Amygdala (tissue), 56 donors: ENCODE measurements at regions not wholly inside any gene's neighbourhood (a gene's known extent, or its start where the extent isn't known, plus 50 kb on each side); places are given as distances from the start of the nearest gene placed in this dataset.
"Not testable (repeated sequence)": the region's sequence is repeated elsewhere in the genome, so short reads cannot be mapped to it uniquely, and the experiment has no call there.

ENCODE experiments used
- DNase-seq, 56 donors: peaks; one replicate each; lab custom pipeline; 2025; lab: John Stamatoyannopoulos, UW

DNA sequence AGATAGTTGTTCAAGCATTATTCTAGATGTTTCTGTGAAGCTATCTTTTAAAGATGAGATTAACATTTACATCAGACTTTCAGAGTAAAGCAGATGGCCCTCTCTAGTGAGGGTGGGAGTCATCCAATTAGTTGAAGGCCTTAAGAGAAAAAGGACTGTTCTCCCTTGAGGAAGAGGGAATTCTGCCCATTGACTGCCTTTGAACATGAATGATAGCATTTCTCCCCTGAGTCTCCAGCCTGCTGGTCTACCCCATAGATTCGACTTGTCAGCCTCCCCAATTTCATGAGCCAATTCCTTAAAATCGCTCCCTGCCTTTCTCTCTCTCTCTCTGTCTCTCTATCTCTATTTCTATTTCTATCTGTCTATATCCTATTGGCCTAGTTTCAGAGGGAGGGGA lies 115.5 kb downstream of the EBLN2 start:
- no peak for DNase-seq

DNA sequence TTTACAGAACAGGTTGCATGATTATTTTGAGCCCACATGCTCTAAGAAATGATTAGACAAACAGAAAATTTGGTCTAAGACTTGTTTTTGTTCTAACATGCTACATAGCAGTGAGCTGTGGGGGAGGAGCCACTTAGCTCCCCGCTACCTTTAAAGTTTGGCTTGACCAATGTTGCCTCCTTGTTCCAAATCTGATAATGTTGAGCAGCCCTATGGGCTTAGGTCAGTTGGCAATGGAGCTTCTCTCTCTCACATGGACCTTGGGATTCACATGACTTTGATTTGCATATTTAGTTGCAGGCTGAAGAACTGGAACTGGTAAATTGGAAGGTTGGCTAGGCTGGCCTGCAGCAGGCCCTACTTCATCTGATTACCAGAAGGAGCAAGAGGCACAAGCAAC lies 116.4 kb downstream of the EBLN2 start:
- no peak for DNase-seq

DNA sequence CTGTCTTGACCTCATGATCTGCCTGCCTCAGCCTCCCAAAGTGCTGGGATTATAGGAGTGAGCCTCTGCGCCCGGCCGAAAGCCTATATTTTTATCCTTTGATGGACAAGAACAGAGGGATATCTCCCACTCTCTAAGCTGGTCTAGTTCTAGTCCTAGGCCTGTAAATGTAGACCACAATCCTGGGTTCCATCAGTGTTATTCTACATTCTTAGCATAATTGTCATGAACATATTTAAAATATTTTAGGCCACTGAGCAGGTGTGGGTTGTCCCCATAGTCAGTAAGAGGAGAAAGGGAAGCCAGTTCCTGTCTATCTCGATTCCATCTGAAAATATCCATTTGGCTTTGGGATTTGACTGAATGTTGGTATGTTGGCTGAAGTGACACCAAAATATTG lies 118.1 kb downstream of the EBLN2 start:
- no peak for DNase-seq

DNA sequence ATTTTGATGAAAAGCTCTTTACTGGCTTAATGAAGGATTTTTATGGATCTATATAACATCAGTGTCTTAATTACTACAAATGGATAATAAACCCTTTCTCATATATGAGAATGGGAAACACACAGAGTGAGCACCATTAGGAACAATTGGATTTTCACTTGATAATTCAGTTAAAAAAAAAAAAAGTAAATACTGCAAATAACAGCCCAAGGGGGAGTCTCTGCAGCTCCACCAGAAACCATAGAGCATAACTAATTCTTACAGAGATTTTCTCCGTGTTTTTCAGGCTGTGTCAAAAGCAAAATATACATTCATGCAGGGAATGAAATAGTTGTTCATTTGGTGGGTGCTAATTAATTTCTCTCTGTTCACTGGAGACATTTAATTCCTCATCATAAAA lies 125.3 kb downstream of the EBLN2 start:
- no peak for DNase-seq

DNA sequence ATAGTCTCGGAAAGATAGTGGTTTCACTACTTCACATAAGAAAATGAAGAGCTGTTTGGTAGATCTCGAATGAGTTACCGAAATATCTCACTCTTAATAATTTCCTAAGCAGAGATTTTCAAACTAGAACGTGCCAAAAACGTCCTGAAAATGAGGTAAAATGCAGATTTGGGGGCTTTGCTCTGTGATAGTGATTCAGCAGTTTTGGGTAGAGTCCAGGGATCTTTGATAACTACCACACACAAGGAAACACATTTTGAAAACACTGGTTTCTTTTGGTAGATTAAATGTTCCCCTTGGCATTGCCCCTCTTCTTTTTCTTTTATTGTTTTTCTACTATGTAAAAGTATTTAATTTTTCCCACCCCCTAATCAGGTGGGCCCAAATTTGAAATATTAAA lies 125.9 kb downstream of the EBLN2 start:
- DNase-seq = no peak

DNA sequence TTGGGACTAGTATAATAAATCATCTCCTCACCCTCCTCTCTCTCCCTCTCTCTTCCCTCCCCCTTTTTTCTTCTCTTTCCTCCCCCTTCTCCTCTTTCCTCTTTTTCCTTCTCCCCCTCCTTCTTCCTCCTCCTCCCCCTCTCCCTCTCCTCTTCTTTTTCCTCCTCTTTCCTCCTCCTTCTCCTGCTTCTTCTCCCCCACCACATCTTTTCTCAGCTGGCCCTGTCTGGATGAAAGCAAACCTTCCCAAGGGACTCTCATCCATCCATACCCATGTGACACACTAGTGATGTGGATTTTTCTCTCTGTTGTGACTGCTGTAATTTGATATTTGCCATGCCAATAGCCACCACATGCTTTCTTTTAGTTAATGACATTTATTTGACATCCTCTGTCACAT lies 127.2 kb downstream of the EBLN2 start:
- DNase-seq = no peak

DNA sequence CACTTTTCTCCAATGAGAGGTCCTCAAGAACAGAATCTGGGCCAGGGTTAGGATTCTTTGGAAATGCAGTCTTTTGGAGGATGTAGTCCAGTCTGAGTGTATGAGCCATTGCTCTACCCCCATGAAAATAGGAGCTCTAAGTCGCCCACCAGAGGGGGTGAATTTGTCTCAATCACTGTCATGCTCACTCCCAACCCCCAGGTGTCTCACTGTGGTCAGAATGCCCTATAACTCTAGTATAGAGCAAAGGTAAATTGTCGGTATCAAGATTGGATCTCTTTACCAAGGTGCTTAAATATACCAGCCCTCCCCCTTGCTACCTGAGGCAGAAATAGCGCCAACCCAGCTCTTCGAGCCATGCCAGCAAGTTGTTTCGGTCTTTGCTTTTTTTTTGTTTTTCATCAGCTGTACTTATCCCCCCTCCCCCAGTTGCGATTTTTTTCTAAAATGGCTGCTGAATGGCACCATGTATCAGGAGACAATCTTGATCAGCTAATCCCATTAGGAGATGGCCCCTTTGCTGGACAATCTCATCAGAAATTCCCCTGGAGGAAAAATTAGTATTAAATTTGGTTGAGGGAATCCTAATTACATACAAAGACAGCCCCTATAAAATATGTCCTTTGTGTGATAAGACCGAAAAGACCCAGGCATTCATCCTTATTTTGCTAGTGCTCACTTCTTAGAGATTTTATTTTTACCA lies 130.7 kb downstream of the EBLN2 start:
- no peak for DNase-seq

DNA sequence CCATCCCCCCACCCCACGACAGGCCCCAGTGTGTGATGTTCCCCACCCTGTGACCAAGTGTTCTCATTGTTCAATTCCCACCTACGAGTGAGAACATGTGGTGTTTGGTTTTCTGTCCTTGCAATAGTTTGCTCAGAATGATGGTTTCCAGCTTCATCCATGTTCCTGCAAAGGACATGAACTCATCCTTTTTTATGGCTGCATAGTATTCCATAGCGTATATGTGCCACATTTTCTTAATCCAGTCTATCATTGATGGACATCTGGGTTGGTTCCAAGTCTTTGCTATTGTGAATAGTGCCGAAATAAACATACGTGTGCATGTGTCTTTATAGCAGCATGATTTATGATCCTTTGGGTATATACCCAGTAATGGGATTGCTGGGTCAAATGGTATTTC lies 132.5 kb downstream of the EBLN2 start:
- not testable (repeated sequence) for DNase-seq

DNA sequence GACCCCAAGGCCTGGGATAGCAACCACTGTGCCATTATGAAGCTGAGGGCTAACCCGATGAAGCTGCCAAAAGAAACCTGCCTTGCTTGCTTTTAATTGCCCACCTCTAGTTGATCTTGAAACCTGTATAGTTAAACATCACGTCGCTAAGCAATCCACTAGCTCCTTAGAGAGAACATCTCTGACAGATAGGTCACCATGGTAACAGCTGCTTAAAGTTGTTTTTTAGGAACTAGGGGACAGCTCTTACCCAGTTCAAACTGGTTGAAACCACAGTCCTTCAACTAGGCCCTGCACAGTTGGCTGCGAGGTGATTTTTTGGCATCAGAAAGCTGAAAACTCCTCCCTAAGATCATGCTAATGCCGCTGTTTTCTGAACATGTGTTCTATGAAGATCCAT lies 135.7 kb downstream of the EBLN2 start:
- DNase-seq = peak in 1 of 56 donors; percentile 1

DNA sequence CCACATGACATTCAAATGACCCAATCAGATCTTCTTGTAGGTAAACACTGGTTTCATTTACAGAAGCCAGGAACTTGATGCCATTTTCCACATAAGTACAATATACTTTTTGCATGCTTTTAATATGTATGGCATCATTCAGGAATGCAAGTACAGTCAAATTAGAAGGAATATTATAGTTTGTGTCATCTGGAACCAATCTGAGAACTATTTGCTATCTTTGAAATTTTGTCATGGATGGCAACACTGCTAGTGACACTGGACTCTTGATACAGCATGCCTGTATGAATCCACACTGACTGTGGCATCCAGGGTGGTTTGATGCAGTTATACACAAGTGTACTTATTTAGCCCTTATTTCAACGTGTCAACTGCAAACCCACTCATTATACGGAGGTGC lies 141.6 kb downstream of the EBLN2 start:
- DNase-seq = no peak

DNA sequence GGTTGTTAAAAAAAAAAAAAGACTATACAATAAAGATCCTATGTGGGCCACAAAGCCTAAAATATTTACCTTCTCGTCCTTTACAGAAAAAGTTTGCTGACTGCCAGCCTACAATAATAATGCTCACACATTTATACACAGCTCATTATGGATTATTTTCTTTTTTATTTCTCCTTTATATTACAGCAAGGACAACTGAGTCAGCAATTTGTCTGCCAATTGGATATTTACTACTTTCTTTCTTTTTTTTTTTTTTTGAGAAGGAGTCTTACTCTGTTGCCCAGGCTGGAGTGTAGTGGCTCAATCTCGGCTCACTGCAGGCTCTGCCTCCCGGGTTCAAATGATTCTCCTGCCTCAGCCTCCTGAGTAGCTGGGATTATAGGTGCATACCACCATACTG lies 142.2 kb downstream of the EBLN2 start:
- no peak for DNase-seq

DNA sequence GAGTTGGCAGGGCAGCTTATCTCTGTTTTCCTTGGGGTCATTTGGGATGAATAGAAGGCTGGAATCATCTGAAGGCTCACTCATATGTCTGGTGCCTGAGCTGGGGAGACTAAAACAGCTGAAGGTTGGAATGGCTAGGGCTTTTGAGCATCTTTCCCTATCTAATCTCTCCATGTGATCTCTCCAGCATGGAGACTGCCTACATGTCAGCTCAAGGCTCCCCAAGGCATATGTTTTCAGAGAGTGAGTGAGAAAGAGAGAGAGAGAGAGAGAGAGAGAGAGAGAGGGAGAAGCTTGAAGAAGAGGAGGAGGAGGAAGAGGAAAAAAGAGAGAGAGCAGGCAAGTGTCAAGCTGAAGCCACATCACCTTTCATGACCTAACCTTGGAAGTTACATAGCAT lies 143.4 kb downstream of the EBLN2 start:
- no peak for DNase-seq

DNA sequence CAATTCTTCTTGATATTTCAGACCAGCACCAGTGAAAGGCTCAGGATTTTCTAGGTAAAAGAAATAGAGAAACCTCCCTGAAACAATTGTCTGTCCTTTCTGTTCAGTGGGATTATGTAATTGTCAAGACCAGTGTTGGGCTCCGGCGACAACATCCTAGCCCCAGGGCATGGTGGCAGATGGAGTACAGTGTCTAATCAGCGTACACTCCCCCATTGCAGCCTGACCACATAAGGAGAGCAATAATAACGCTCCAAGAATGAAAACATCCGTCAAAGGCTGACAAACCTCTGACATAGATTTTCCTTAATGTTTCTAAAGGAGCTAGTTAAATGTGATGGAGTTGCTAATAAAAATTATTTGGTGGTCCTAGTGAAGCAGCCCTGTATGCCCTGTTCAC lies 144.6 kb downstream of the EBLN2 start:
- no peak for DNase-seq

DNA sequence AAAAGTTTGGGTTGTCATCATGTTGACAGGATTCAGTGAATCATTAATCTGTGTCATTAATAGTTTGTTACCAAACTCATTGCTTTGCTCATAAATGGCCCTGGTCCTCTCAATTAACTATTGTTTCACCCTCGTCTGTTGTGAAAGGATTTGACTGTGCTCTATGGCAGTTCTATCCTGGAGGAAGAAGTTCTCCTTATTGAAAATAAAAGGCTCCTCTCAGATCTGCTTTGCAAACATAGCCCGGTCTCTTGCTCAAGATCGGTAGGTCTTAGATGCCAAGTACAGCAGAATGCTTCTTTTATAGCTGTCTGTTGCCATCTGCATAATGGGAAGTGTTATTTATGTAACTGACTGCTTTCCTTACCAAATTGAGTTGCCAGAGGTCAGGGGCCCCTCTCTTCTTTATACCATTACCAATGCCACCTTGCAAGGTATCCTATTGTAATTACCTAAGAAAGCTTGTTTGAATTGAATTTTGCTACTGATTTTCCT lies 146.5 kb downstream of the EBLN2 start:
- DNase-seq = no peak

DNA sequence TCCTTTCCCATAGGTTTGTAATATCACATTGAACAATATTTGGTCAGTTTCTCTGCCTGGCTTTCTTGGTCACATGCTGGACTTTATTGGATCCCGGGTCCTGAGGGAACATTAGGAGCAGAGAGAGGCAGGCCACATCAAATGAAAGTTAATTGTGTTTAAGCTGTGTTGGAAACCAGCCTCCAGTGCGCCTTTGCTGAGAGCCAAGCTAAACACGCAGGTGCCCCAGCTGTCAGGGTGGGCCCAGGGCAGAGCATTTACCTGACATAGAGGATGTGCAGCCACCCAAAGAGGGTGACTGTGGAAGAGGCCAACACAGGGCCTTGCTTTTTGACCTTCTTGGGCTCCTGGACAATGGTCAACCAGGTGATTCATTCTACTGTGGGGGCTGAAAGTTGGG lies 149.3 kb downstream of the EBLN2 start:
- no peak for DNase-seq

DNA sequence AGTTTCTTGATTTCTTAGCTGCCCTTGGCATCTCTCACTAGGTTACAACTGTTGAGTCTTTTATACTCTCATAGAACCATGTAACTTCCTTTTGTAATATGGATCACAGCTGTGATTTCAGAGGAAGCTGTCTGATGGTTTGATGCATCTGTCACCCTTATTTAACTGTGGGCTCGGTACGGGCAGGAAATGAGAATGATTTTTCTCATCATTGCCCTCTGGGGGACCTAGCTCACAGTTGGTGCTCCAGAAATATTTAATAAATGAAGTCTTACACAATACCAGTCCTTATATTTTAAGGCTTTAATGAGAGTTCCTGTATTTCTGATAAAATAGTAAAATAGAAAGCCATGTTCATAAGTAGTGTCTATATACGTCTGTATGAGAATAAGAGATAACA lies 151.2 kb downstream of the EBLN2 start:
- no peak for DNase-seq

DNA sequence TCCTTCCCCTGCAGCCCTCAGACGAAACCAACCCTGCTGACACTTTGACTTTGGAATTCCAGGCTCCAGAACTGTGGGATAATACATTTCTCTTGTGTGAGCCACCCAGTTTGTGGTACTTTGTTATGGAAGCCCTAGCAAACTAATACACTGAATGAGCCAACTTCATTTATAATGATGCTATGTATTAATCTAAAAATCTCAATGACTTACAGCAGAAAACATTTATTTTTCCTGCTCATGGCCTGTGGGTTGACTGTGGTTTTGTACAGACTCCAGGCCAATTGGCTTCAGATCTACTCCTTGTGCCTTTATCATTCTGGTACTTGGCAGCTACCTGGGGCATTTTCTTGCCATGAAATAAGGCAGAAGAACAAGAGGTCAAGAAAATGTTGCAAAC lies 152.4 kb downstream of the EBLN2 start:
- no peak for DNase-seq

DNA sequence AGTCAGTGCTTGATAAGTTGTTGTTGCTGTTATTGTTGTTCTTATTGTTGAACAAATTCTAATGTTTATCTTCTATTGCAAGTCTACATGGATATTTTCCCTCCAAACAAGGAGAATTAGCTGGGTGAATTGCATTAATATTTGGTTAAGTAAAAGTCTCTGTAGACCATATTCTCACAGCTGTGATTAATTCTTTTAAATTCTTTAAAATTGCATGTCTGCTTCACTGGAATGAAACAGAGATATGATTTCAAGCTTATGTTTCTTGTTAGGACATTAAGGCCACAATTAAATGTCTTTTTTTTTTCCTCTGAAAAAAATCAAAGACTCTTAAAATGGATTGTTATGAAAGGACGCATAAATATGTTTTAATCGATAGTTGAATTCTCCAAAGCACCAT lies 153.4 kb downstream of the EBLN2 start:
- DNase-seq = no peak

DNA sequence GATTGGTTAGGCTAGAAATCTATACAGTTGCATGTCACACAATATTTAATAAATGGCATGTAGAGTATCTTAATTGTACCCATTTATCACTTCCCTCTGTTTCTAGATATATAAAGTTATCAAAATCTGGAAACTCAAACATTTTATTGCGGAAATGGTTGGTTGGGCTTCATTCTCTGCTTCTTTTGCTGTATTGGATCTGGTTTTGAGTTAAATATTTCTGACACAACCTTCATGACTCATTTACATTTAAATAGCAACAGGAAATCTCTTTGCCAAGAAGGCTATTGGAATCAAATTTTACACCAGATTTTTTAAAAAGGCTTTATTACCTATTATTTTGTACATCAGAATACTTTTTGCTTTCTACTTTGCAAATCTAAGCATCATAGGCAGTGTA lies 153.8 kb downstream of the EBLN2 start:
- no peak for DNase-seq

DNA sequence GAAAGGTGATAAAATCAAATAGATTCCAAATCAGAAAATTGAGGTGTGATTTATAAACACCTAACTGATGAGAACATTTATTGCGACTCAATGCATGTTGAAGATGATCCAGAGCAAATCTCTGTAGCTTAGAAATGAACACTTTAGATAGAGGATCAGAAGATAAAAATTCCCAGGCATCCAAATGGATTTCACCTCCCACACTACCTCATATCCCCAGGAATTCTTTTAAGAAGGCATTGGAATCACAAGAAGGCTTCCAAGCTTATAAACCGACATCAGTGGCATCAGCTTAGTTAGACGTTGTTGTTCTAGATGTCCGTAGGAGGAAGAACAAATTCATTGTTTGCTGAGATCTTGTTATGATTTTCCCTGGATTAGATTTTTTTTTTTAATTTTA lies 154.4 kb downstream of the EBLN2 start:
- DNase-seq = no peak

DNA sequence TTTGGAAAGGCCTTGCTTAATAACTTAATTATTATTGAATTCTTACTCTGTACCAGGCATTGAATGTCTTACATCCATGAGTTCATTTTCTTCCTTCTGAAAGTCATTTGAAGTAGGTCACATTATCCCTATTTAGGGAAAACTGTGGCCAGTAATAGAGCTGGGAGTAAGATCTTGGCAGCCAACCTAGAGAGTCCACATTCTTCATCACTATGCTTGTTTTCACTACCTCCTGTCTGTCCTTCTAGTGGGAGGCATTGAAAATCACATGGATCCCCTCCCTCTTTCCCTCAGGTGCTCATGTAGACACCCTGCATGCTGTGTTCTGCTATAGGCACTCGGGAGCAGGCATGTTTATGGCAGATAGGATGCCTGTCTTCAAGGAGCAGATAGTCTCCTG lies 154.9 kb downstream of the EBLN2 start:
- no peak for DNase-seq

DNA sequence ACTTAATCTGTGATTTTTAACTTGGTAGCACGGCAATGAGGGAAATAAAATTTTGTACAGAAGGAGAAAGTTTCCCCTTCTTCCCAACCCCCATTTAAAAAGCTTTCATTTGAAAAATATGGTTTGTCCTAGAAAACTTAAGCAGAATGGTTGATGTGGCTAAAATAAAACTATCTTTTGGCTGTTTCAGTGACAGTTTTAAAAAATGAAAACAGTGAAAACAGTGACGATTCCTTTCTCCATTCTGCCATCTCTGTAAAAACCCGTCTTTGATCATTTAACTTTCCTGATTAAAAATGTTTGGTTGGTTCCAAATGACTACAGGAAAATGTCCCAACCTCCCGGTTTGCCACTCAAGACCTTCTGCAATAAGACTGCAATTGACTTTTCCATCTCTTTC lies 160.7 kb downstream of the EBLN2 start:
- no peak for DNase-seq
